ENCODE measurements at regions not wholly inside any gene's neighbourhood (a gene's known extent, or its start where the extent isn't known, plus 50 kb on each side); places are given as distances from the start of the nearest gene placed in this dataset.

- no peak for DNase-seq (ENCODE audit: low read depth)
Observed at GRCh38 chr15:54722342-54722986, 474.3 kb downstream of the RSL24D1 start.

- DNase-seq (ENCODE audit: low read depth): no peak
Observed at GRCh38 chr15:54719325-54719724, 477.4 kb downstream of the RSL24D1 start.

GRCh38 chr15:54707805-54708752 is 488.7 kb downstream of the RSL24D1 start:
- DNase-seq (ENCODE audit: low read depth): no peak

- DNase-seq (ENCODE audit: low read depth): no peak
Observed at GRCh38 chr15:54687628-54688027, 509.1 kb downstream of the RSL24D1 start.

All from activated T-cell treated with anti-CD3 and anti-CD28 coated beads for 48 hours (primary cell).